Endothelial cell of umbilical vein (primary cell): ENCODE measurements at regions not wholly inside any gene's neighbourhood (a gene's known extent, or its start where the extent isn't known, plus 50 kb on each side); places are given as distances from the start of the nearest gene placed in this dataset.

Source experiments
- BruUV-seq: library from RNA; stranded (reverse); fragments of 400-500 nt; replicated peaks from 2 replicates; lab custom pipeline; 2021; lab: Mats Ljungman, UMichigan
- CTCF ChIA-PET: fragments of 300-600, 350-600 bp; sonication (Branson Sonifier 250); formaldehyde crosslinking; loops from one replicate; lab custom pipeline; 2021; ENCODE audit warnings: antibody characterized with exemption, inconsistent platforms; lab: Charles Lee
- POLR2A ChIA-PET: fragments of 300-600, 350-600 bp; sonication (Branson Sonifier 250); formaldehyde crosslinking; loops from one replicate; lab custom pipeline; 2021; ENCODE audit warnings: antibody characterized with exemption, inconsistent platforms; lab: Charles Lee
- DNase-seq: peaks from one replicate; pipeline ENCODE4 v3.0.0-alpha.2; 2011; ENCODE audit warnings: low read depth, low spot score
- FAIRE-seq: peaks from 2 replicates; lab custom pipeline; 2011; peaks lifted over from hg19 to GRCh38; lab: Jason Lieb, UNC
- H2AFZ ChIP-seq: 2 replicates; pipeline ENCODE4 v1.6.0; 2012; ENCODE audit warnings: low read depth, low read length, control low read depth, inconsistent platforms
- H3K27ac ChIP-seq: 2 replicates; pipeline ENCODE4 v1.5.1; 2011; ENCODE audit warnings: low read depth, mild to moderate bottlenecking, control low read depth, low read length, moderate library complexity; ENCODE audit not compliant: insufficient read depth
- H3K27me3 ChIP-seq, 2 experiments: 2 replicates each; pipeline versions ENCODE4 v1.6.0 to v1.6.1; 2011; ENCODE audit warnings: low read length in 2 of 2, mixed read lengths in 1 of 2; ENCODE audit not compliant: control insufficient read depth in 2 of 2, insufficient read depth in 2 of 2
- H3K36me3 ChIP-seq, 2 experiments: 2 replicates in 1 of 2; 3 replicates in 1 of 2; pipeline ENCODE4 v1.5.1; 2011; ENCODE audit warnings: low read length in 2 of 2, mild to moderate bottlenecking in 1 of 2, moderate library complexity in 1 of 2; ENCODE audit not compliant: control insufficient read depth in 2 of 2, insufficient read depth in 2 of 2; ENCODE audit errors: extremely low read depth in 1 of 2
- H3K4me1 ChIP-seq: 3 replicates; pipeline ENCODE4 v1.5.1; 2011; ENCODE audit warnings: mild to moderate bottlenecking, low read length; ENCODE audit not compliant: control insufficient read depth, insufficient read depth; ENCODE audit errors: extremely low read depth
- H3K4me2 ChIP-seq: 2 replicates; pipeline ENCODE4 v1.6.1; 2011; ENCODE audit warnings: low read length, control low read depth, mixed read lengths; ENCODE audit not compliant: insufficient read depth
- H3K4me3 ChIP-seq, 3 experiments: fragments of 200-600 bp in 1 of 3; sonication (generic), shearing (Covaris generic) in 1 of 3; replicated peaks in 1 of 3; 2 replicates each; pipeline ENCODE4 v1.5.1; 2011 to 2016; ENCODE audit warnings: control low read depth in 3 of 3, low read length in 3 of 3, mild to moderate bottlenecking in 2 of 3, inconsistent platforms in 1 of 3, low read depth in 1 of 3, moderate library complexity in 1 of 3; ENCODE audit not compliant: insufficient read depth in 1 of 3
- H3K79me2 ChIP-seq: 2 replicates; pipeline ENCODE4 v1.6.0; 2012; ENCODE audit warnings: low read length, inconsistent platforms; ENCODE audit not compliant: control insufficient read depth, insufficient read depth
- H3K9ac ChIP-seq: replicated peaks from 2 replicates; pipeline ENCODE3; 2011; ENCODE audit warnings: low read length, control low read depth; ENCODE audit not compliant: insufficient read depth; ENCODE audit errors: extremely low read depth
- H3K9me1 ChIP-seq: replicated peaks from 3 replicates; pipeline ENCODE4 v1.6.0; 2011; ENCODE audit warnings: mild to moderate bottlenecking, low read length; ENCODE audit not compliant: control insufficient read depth, insufficient read depth; ENCODE audit errors: extremely low read depth
- H3K9me3 ChIP-seq: replicated peaks from 2 replicates; pipeline ENCODE4 v1.5.1; 2012; ENCODE audit warnings: low read length, inconsistent platforms; ENCODE audit not compliant: control insufficient read depth, insufficient read depth
- H4K20me1 ChIP-seq: replicated peaks from 2 replicates; pipeline ENCODE3; 2011; ENCODE audit warnings: mild to moderate bottlenecking, low read length; ENCODE audit not compliant: control insufficient read depth, insufficient read depth; ENCODE audit errors: extremely low read depth
- EZH2 ChIP-seq: IDR thresholded peaks from 2 replicates; pipeline ENCODE4 v1.6.1; 2012; ENCODE audit warnings: borderline replicate concordance, low read depth, mild to moderate bottlenecking, moderate library complexity, low read length, inconsistent platforms; ENCODE audit not compliant: severe bottlenecking
- FOS ChIP-seq: IDR thresholded peaks from 2 replicates; pipeline ENCODE4 v1.6.1; 2011; ENCODE audit warnings: mild to moderate bottlenecking, low read length, moderate library complexity, borderline replicate concordance; ENCODE audit not compliant: insufficient read depth
- GATA2 ChIP-seq: IDR thresholded peaks from 2 replicates; pipeline ENCODE4 v1.7.0; 2011; ENCODE audit warnings: low read depth, mild to moderate bottlenecking, moderate library complexity, mixed read lengths, low read length; ENCODE audit not compliant: insufficient read length, insufficient read depth
- JUN ChIP-seq: IDR thresholded peaks from 2 replicates; pipeline ENCODE4 v1.6.1; 2011; ENCODE audit warnings: borderline replicate concordance, low read depth; ENCODE audit not compliant: insufficient read length, insufficient read depth
- MYC ChIP-seq: IDR thresholded peaks from one replicate; pipeline ENCODE4 v1.6.1; 2011; ENCODE audit warnings: mild to moderate bottlenecking, low read depth, low read length
- POLR2A ChIP-seq: IDR thresholded peaks from 2 replicates; pipeline ENCODE4 v1.6.1; 2012; ENCODE audit warnings: low read depth, mild to moderate bottlenecking, control low read depth, low read length
- POLR2AphosphoS5 ChIP-seq: IDR thresholded peaks from 2 replicates; pipeline ENCODE4 v1.6.1; 2012; ENCODE audit warnings: low read depth, mild to moderate bottlenecking, control low read depth, low read length, moderate library complexity; ENCODE audit not compliant: insufficient read depth
- dilution Hi-C: fragments of 300-500 bp; cut with MboI; formaldehyde crosslinking; loops from one replicate; pipeline ENCODE4 v1.15.0; 2019; ENCODE audit warnings: low sequenced_read_pairs; ENCODE audit not compliant: extremely low pct_ligation_motif_present
- intact Hi-C: fragments of 100-400 bp; cut with micrococcal nuclease; formaldehyde crosslinking; loops from one replicate; pipeline ENCODE4 v1.10.0; 2022
- TF ChIP-seq, protein P1 (sequence below), 2 donors: IDR thresholded peaks; 1 replicate in 1 of 2; 2 replicates in 1 of 2; pipeline ENCODE4 v1.5.1; 2011; ENCODE audit warnings: low read length in 2 of 2, mild to moderate bottlenecking in 2 of 2, moderate library complexity in 2 of 2, control low read depth in 1 of 2, inconsistent platforms in 1 of 2, low read depth in 1 of 2; ENCODE audit not compliant: insufficient read depth in 1 of 2; ENCODE audit errors: extremely low read depth in 1 of 2
- TF ChIP-seq, protein P2 (sequence below): IDR thresholded peaks from 2 replicates; pipeline ENCODE4 v1.6.1; 2011; ENCODE audit not compliant: insufficient read depth, insufficient read length

DNA sequence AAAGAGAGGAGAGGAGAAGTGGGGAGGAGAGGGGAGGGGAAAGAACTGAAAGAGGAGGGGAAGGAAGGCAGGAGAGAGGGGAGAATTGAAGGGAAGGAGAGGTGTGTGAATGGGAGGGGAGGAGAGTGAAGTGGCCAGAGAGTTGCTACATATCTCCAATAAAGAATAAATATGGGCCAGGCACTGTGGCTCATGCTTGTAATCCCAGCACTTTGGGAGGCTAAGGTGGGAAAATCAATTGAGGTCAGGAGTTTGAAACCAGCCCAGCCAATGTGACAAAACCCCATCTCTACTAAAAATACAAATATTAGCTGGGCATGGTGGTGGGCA lies 482.4 kb downstream of the NAF1 start:
- Histone ChIP-seq H3K79me2 (no peaks in the 10 kb centered on the region), H3K4me1 (no peaks in the 10 kb centered on the region), H2AFZ (no peak overlapping the region), H3K9ac (no peak overlapping the region), H3K36me3 (no peaks in the 10 kb centered on the region), H3K27ac (no peak overlapping the region), H4K20me1 (no peaks in the 10 kb centered on the region), H3K9me3 (peaks cover 1% of the 10 kb centered on the region), H3K4me3 (no peak overlapping the region), H3K9me1 (no peaks in the 10 kb centered on the region), H3K27me3 (no peaks in the 10 kb centered on the region), H3K4me2 (no peak overlapping the region)
- FAIRE-seq (no peak), DNase-seq (no peak)
- no TSS peak for BruUV-seq
- POLR2A ChIA-PET: no interaction called here
- intact Hi-C loops (no loop called here), dilution Hi-C loops (no loop called here)
- no peak for TF ChIP-seq EZH2
- TF ChIP-seq, protein P1, sequence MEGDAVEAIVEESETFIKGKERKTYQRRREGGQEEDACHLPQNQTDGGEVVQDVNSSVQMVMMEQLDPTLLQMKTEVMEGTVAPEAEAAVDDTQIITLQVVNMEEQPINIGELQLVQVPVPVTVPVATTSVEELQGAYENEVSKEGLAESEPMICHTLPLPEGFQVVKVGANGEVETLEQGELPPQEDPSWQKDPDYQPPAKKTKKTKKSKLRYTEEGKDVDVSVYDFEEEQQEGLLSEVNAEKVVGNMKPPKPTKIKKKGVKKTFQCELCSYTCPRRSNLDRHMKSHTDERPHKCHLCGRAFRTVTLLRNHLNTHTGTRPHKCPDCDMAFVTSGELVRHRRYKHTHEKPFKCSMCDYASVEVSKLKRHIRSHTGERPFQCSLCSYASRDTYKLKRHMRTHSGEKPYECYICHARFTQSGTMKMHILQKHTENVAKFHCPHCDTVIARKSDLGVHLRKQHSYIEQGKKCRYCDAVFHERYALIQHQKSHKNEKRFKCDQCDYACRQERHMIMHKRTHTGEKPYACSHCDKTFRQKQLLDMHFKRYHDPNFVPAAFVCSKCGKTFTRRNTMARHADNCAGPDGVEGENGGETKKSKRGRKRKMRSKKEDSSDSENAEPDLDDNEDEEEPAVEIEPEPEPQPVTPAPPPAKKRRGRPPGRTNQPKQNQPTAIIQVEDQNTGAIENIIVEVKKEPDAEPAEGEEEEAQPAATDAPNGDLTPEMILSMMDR (IDR thresholded peaks at IDR 0.05; ENCODE audit: extremely low read depth in 1 of 2, insufficient read depth in 1 of 2, low read depth in 1 of 2, low read length in 2 of 2): no peak
- no peak for TF ChIP-seq JUN
- TF ChIP-seq, protein P2, sequence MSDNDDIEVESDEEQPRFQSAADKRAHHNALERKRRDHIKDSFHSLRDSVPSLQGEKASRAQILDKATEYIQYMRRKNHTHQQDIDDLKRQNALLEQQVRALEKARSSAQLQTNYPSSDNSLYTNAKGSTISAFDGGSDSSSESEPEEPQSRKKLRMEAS: no peak
- TF ChIP-seq POLR2A: no peak
- TF ChIP-seq POLR2AphosphoS5: no peak
- TF ChIP-seq GATA2: no peak
- TF ChIP-seq FOS: no peak
- no peak for TF ChIP-seq MYC
- CTCF ChIA-PET: no interaction called here
